HG02610 (cell line): ENCODE measurements at regions not wholly inside any gene's neighbourhood (a gene's known extent, or its start where the extent isn't known, plus 50 kb on each side); places are given as distances from the start of the nearest gene placed in this dataset.
"Not testable (repeated sequence)": the region's sequence is repeated elsewhere in the genome, so short reads cannot be mapped to it uniquely, and the experiment has no call there.

Experiments
- ATAC-seq: cut with Tn5 transposase; IDR thresholded peaks from one replicate; pipeline ENCODE4 v1.9.1; 2021; ENCODE audit warnings: mild to moderate bottlenecking, moderate library complexity; ENCODE audit not compliant: unreplicated experiment

GRCh38 chr20:60096166-60096565 lies 137.9 kb downstream of the CDH26 start:
- ATAC-seq, result no peak

GRCh38 chr20:60097285-60097684 lies 139.1 kb downstream of the CDH26 start:
- ATAC-seq, result no peak

- no peak for ATAC-seq
Measured at GRCh38 chr20:60100780-60101179, 142.6 kb downstream of the CDH26 start.

- ATAC-seq, result no peak
Measured at GRCh38 chr20:60101201-60101890, 143.1 kb downstream of the CDH26 start.

- no peak for ATAC-seq
Measured at GRCh38 chr20:60101891-60102281, 143.7 kb downstream of the CDH26 start.

- no peak for ATAC-seq
Measured at GRCh38 chr20:60102665-60103210, 144.5 kb downstream of the CDH26 start.

- no peak for ATAC-seq
Measured at GRCh38 chr20:60104993-60105803, 147.0 kb downstream of the CDH26 start.

- not testable (repeated sequence) for ATAC-seq
Measured at GRCh38 chr20:60106186-60106585, 148.0 kb downstream of the CDH26 start.

- no peak for ATAC-seq
Measured at GRCh38 chr20:60107621-60108390, 149.6 kb downstream of the CDH26 start.

GRCh38 chr20:60108397-60108796 lies 150.2 kb downstream of the CDH26 start:
- ATAC-seq, result no peak

GRCh38 chr20:60113024-60113724 lies 155.0 kb downstream of the CDH26 start:
- ATAC-seq, result no peak

GRCh38 chr20:60113771-60114170 lies 155.5 kb downstream of the CDH26 start:
- no peak for ATAC-seq

GRCh38 chr20:60115451-60115850 lies 157.2 kb downstream of the CDH26 start:
- ATAC-seq, result no peak

GRCh38 chr20:60116128-60116909 lies 158.1 kb downstream of the CDH26 start:
- no peak for ATAC-seq

GRCh38 chr20:60117065-60117464 lies 158.8 kb downstream of the CDH26 start:
- ATAC-seq, result no peak

- no peak for ATAC-seq
Measured at GRCh38 chr20:60121903-60122302, 163.7 kb downstream of the CDH26 start.

GRCh38 chr20:60122671-60123070 lies 164.4 kb downstream of the CDH26 start:
- no peak for ATAC-seq

- ATAC-seq, result no peak
Measured at GRCh38 chr20:60123096-60123495, 164.9 kb downstream of the CDH26 start.

GRCh38 chr20:60123652-60124051 lies 165.4 kb downstream of the CDH26 start:
- no peak for ATAC-seq
